Mesenchymal stem cell (in vitro differentiated cells and primary cell): ENCODE measurements at regions not wholly inside any gene's neighbourhood (a gene's known extent, or its start where the extent isn't known, plus 50 kb on each side); places are given as distances from the start of the nearest gene placed in this dataset.
A peak's percentile ranks its signal among the peaks of the same experiment; 100 is the strongest.

Experiments
- DNase-seq: peaks from one replicate; pipeline ENCODE4 v3.0.0-alpha.2; 2013
- H2AFZ ChIP-seq: one replicate; pipeline ENCODE4 v1.6.1; 2013; ENCODE audit warnings: low read depth, mild to moderate bottlenecking, control low read depth, inconsistent platforms, low read length, moderate library complexity
- H2AK5ac ChIP-seq: 2 replicates; pipeline ENCODE4 v1.6.1; 2013; ENCODE audit warnings: low read length, moderate library complexity, mild to moderate bottlenecking, inconsistent platforms; ENCODE audit not compliant: severe bottlenecking
- H2BK120ac ChIP-seq: one replicate; pipeline ENCODE4 v1.6.1; 2013; ENCODE audit warnings: low read depth, mild to moderate bottlenecking, inconsistent platforms, low read length, moderate library complexity
- H2BK12ac ChIP-seq, 2 experiments: one replicate each; pipeline ENCODE4 v1.6.1; 2013; ENCODE audit warnings: inconsistent platforms in 2 of 2, low read length in 2 of 2, mild to moderate bottlenecking in 2 of 2, moderate library complexity in 2 of 2, control low read depth in 1 of 2
- H2BK15ac ChIP-seq: one replicate; pipeline ENCODE4 v1.6.1; 2013; ENCODE audit warnings: mild to moderate bottlenecking, low read depth, inconsistent platforms; ENCODE audit not compliant: poor library complexity, severe bottlenecking
- H2BK5ac ChIP-seq: 2 replicates; pipeline ENCODE4 v1.6.1; 2013; ENCODE audit warnings: low read depth, mild to moderate bottlenecking, low read length, control low read depth, inconsistent platforms; ENCODE audit not compliant: poor library complexity, severe bottlenecking
- H3K14ac ChIP-seq, 2 experiments: one replicate each; pipeline ENCODE4 v1.6.1; 2013; ENCODE audit warnings: inconsistent platforms in 2 of 2, low read length in 2 of 2, control low read depth in 1 of 2, mild to moderate bottlenecking in 1 of 2, moderate library complexity in 1 of 2
- H3K18ac ChIP-seq, 2 experiments: one replicate each; pipeline ENCODE4 v1.6.1; 2013; ENCODE audit warnings: inconsistent platforms in 2 of 2, low read length in 2 of 2, control low read depth in 1 of 2, low read depth in 1 of 2, mild to moderate bottlenecking in 1 of 2
- H3K23ac ChIP-seq, 2 experiments: one replicate each; pipeline ENCODE4 v1.6.1; 2013; ENCODE audit warnings: inconsistent platforms in 2 of 2, low read length in 2 of 2, mild to moderate bottlenecking in 2 of 2, moderate library complexity in 2 of 2, control low read depth in 1 of 2
- H3K27ac ChIP-seq: 2 replicates; pipeline ENCODE4 v1.5.1; 2013; ENCODE audit warnings: mild to moderate bottlenecking, moderate library complexity, low read length, control low read depth, inconsistent platforms; ENCODE audit not compliant: poor library complexity, severe bottlenecking
- H3K27me3 ChIP-seq, 2 experiments: 2 replicates each; pipeline versions ENCODE4 v1.6.1 to v1.7.0; 2013; ENCODE audit warnings: low read length in 2 of 2, mild to moderate bottlenecking in 2 of 2, moderate library complexity in 2 of 2, control low read depth in 1 of 2, inconsistent platforms in 1 of 2; ENCODE audit not compliant: control insufficient read depth in 1 of 2, insufficient read depth in 1 of 2
- H3K36me3 ChIP-seq, 2 experiments: 2 replicates each; pipeline versions ENCODE4 v1.6.1 to v1.7.0; 2013; ENCODE audit warnings: low read length in 2 of 2, control low read depth in 1 of 2, inconsistent platforms in 1 of 2, low read depth in 1 of 2, mild to moderate bottlenecking in 1 of 2; ENCODE audit not compliant: insufficient read depth in 2 of 2, control insufficient read depth in 1 of 2
- H3K4ac ChIP-seq, 2 experiments: one replicate each; pipeline ENCODE4 v1.6.1; 2013; ENCODE audit warnings: inconsistent platforms in 2 of 2, low read length in 2 of 2, mild to moderate bottlenecking in 2 of 2, moderate library complexity in 2 of 2, control low read depth in 1 of 2, low read depth in 1 of 2
- H3K4me1 ChIP-seq: 2 replicates; pipeline ENCODE4 v1.6.1; 2013; ENCODE audit warnings: low read depth, low read length, control low read depth; ENCODE audit not compliant: control insufficient read depth, insufficient read depth
- H3K4me2 ChIP-seq: 2 replicates; pipeline ENCODE4 v1.6.1; 2013; ENCODE audit warnings: low read length, mild to moderate bottlenecking, inconsistent platforms; ENCODE audit not compliant: poor library complexity, severe bottlenecking
- H3K4me3 ChIP-seq, 2 experiments: 2 replicates each; pipeline versions ENCODE4 v1.5.1 to v1.7.0; 2013; ENCODE audit warnings: low read length in 2 of 2, mild to moderate bottlenecking in 2 of 2, control low read depth in 1 of 2, low read depth in 1 of 2; ENCODE audit not compliant: insufficient read depth in 1 of 2
- H3K79me1 ChIP-seq: replicated peaks from 2 replicates; pipeline ENCODE4 v1.6.1; 2013; ENCODE audit warnings: mild to moderate bottlenecking, control low read depth, low read length, inconsistent platforms; ENCODE audit not compliant: poor library complexity, severe bottlenecking
- H3K9ac ChIP-seq: 2 replicates; pipeline ENCODE4 v1.7.0; 2013; ENCODE audit warnings: mild to moderate bottlenecking, low read length, moderate library complexity
- H3K9me3 ChIP-seq: 2 replicates; pipeline ENCODE4 v1.7.0; 2013; ENCODE audit warnings: mild to moderate bottlenecking, low read length; ENCODE audit not compliant: control insufficient read depth
- H4K8ac ChIP-seq: one replicate; pipeline ENCODE4 v1.6.1; 2013; ENCODE audit warnings: inconsistent platforms, mild to moderate bottlenecking, low read length, moderate library complexity
- H4K91ac ChIP-seq: one replicate; pipeline ENCODE4 v1.6.1; 2013; ENCODE audit warnings: mild to moderate bottlenecking, low read length, inconsistent platforms
- WGBS: methylation state at CpG from one replicate; pipeline ENCODE4 v1.1.7; 2013; ENCODE audit warnings: mixed read lengths; 5-methylcytosine and 5-hydroxymethylcytosine counted together

DNA sequence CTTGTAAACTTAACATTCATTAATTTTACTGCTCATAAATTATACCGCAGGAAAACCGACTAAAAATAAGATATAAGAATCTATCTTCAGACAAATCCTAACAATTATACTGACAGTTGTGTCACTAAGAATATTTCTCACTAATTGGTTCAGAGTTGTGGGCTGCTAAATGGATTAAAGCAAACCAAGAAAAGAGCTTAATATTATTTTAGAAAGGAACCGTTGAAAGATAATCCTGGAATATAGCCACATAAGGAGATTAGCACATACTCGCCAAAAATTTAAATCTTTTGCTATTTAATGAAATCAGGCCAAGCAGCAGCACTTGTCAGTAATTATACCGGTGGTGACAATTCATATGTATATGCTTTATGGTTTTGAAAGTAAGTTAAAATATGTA, 132.8 kb downstream of the SLIT2 start:
- Histone ChIP-seq H3K4me3 (no peak overlapping the region), H3K9ac (no peak overlapping the region), H2BK120ac (no peak overlapping the region), H3K4ac (no peak overlapping the region), H2AK5ac (no peak overlapping the region), H3K27ac (no peak overlapping the region), H3K14ac (no peak overlapping the region), H3K23ac (no peak overlapping the region), H2BK12ac (no peak overlapping the region), H3K4me2 (no peak overlapping the region), H2BK15ac (no peak overlapping the region), H2BK5ac (no peak overlapping the region), H3K27me3 (no peaks in the 10 kb centered on the region), H4K91ac (no peak overlapping the region), H3K79me1 (no peaks in the 10 kb centered on the region), H2AFZ (no peak overlapping the region), H3K18ac (no peak overlapping the region), H3K9me3 (no peaks in the 10 kb centered on the region), H3K36me3 (no peaks in the 10 kb centered on the region), H4K8ac (no peak overlapping the region), H3K4me1 (no peaks in the 10 kb centered on the region)
- 99% methylated on average over 3 of the region's 5 CpGs for WGBS
- no peak for DNase-seq

DNA sequence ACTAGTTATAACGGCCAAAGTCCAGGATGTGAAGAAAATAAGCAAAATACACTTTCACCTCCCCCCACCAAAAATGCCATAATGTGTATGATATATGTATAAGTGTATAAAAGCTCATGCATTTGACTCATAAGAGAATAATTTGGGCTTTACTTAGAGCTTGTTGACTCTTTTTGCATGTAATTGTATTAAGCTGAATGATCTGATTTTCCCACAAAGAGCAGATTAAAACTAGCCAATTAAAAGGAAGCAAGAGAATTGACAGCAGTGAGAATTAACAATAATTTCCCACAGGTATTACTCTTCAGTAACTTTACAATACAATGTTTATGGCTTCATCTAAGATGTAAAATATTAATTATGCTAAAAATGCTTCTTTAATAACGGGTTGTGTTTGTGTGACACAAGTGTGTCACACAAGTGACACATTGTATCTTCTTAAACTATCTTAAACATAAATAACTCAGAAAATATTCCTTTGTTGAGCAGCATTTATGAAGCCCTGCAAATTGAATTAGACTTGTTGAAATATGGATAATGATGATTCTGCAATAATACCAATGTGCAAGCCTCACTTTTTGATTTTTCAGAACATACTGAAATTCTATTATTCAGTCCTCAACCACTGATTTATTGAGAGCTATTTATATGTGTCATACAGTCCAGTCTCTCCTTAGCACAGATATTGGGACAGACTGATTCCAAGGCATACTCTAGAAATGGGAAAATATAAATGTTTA, 134.5 kb downstream of the SLIT2 start:
- Histone ChIP-seq H2BK120ac (no peak overlapping the region), H3K27ac (no peak overlapping the region), H3K36me3 (no peaks in the 10 kb centered on the region), H3K9me3 (no peaks in the 10 kb centered on the region), H3K27me3 (no peaks in the 10 kb centered on the region), H3K4ac (no peak overlapping the region), H3K9ac (no peak overlapping the region), H2AFZ (no peak overlapping the region), H3K4me2 (no peak overlapping the region), H3K4me1 (no peaks in the 10 kb centered on the region), H2BK12ac (no peak overlapping the region), H3K4me3 (no peak overlapping the region), H3K23ac (no peak overlapping the region), H2AK5ac (no peak overlapping the region), H3K79me1 (no peaks in the 10 kb centered on the region), H4K91ac (no peak overlapping the region), H2BK5ac (no peak overlapping the region), H3K18ac (no peak overlapping the region), H3K14ac (no peak overlapping the region), H4K8ac (no peak overlapping the region), H2BK15ac (no peak overlapping the region)
- DNase-seq: no peak
- WGBS: no CpG with 5 or more reads among the region's 2 CpGs

DNA sequence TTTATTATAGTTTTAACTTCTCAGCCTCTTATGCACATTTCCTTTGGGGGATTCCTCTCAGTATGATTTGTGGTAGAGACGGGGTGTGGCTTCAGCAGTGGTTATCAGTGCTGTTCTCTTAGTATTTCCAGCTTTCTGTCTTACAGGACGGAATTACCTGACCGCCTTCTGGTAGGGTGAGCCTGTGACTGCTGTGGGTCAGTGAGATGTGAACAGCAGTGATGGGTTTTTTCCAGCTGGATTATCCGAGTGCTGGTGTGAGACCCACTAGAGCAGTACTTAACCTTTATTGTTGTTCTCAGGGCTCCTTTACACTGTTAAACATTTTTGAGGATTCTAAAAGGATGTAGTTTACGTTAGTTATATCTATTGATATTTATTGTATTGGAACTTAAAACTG, 135.2 kb downstream of the SLIT2 start:
- H3K4me1 ChIP-seq: no peaks in the 10 kb centered on the region
- WGBS: 91% methylated on average over 3 of the region's 5 CpGs
- H3K4me3 ChIP-seq: no peak overlapping the region
- H2BK12ac ChIP-seq: no peak overlapping the region
- H2BK5ac ChIP-seq: no peak overlapping the region
- no peak overlapping the region for H2BK120ac ChIP-seq
- DNase-seq: no peak
- no peak overlapping the region for H3K9ac ChIP-seq
- H4K8ac ChIP-seq: no peak overlapping the region
- no peak overlapping the region for H3K4me2 ChIP-seq
- no peak overlapping the region for H2BK15ac ChIP-seq
- no peak overlapping the region for H3K4ac ChIP-seq
- no peak overlapping the region for H4K91ac ChIP-seq
- no peak overlapping the region for H3K18ac ChIP-seq
- H3K27me3 ChIP-seq: no peaks in the 10 kb centered on the region
- H3K36me3 ChIP-seq: no peaks in the 10 kb centered on the region
- H3K79me1 ChIP-seq: no peaks in the 10 kb centered on the region
- H3K14ac ChIP-seq: no peak overlapping the region
- H3K23ac ChIP-seq: no peak overlapping the region
- no peak overlapping the region for H3K27ac ChIP-seq
- H3K9me3 ChIP-seq: no peaks in the 10 kb centered on the region
- H2AFZ ChIP-seq: no peak overlapping the region
- no peak overlapping the region for H2AK5ac ChIP-seq

DNA sequence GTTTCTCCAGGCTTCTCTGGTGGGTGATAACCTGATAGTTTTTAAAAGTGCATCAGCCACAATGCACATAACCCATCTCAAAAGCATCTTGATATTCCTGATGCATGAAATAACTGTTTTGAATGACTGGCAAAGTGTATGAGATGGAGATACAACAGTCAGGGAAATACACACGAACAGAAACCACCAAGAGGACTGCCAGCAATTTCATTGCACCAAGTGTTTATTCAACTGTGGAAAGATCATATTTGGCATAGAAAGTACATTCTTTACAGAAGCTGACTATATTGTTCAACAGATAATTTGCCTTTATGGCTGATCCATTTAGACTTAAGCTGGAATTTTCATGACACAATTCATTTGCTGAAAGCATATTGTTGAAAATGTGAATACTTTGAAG, 139.5 kb downstream of the SLIT2 start:
- DNase-seq: no peak
- no peak overlapping the region for H2BK5ac ChIP-seq
- no peak overlapping the region for H4K8ac ChIP-seq
- no peak overlapping the region for H4K91ac ChIP-seq
- 100% methylated on average over 1 of the region's 1 CpG for WGBS
- no peak overlapping the region for H2BK15ac ChIP-seq
- H3K23ac ChIP-seq: no peak overlapping the region
- H3K4ac ChIP-seq: no peak overlapping the region
- no peak overlapping the region for H2AK5ac ChIP-seq
- no peaks in the 10 kb centered on the region for H3K9me3 ChIP-seq
- no peak overlapping the region for H2BK120ac ChIP-seq
- H3K14ac ChIP-seq: no peak overlapping the region
- no peak overlapping the region for H3K4me2 ChIP-seq
- H3K18ac ChIP-seq: no peak overlapping the region
- H3K36me3 ChIP-seq: no peaks in the 10 kb centered on the region
- H3K4me3 ChIP-seq: peak overlapping the region in 1 of 2 experiments; percentile 13
- no peak overlapping the region for H2BK12ac ChIP-seq
- H3K79me1 ChIP-seq: no peaks in the 10 kb centered on the region
- no peak overlapping the region for H2AFZ ChIP-seq
- H3K27ac ChIP-seq: no peak overlapping the region
- no peak overlapping the region for H3K9ac ChIP-seq
- H3K4me1 ChIP-seq: no peaks in the 10 kb centered on the region
- H3K27me3 ChIP-seq: no peaks in the 10 kb centered on the region
